Activated gamma-delta T cell treated with anti-CD3 and anti-CD28 coated beads, Interleukin-2, amount 50 U/mL, for 16 hours (primary cell): ENCODE measurements at regions not wholly inside any gene's neighbourhood (a gene's known extent, or its start where the extent isn't known, plus 50 kb on each side); places are given as distances from the start of the nearest gene placed in this dataset.
"Not testable (repeated sequence)": the region's sequence is repeated elsewhere in the genome, so short reads cannot be mapped to it uniquely, and the experiment has no call there.

Source experiments
- DNase-seq: peaks from one replicate; pipeline ENCODE4 v3.0.0-alpha.2; 2020; ENCODE audit warnings: low read depth

DNA sequence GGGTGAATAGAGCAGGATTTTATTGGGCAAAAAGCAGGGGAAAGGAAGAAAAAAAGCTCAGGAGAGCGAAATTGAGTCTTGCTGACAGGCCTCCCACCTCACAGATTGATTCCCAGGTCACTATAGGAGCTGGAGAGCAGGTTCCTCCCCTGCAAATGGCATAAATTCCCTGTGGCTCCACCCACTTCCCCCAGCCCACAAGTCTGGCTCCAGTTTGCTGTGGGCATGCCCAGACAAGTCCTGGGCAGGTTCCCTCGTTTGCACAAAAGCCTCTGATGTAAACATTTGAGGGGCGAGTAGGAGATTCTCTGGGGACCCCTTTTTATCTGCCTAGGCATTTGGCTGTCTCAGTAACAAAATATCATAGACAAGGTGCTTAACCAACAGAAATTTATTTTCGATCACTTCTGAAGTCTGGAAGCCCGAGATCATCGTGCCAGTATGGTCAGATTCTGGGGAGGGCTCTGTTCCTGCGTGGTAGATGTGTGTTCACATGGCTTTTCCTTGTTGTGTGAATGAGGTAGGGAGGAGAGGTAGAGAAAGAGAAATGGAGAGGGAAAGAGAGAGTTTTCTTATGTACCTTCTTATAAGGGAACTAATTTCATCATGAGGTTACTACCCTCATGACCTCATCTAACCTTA lies 614.5 kb downstream of the MAT2B start:
- no peak for DNase-seq

DNA sequence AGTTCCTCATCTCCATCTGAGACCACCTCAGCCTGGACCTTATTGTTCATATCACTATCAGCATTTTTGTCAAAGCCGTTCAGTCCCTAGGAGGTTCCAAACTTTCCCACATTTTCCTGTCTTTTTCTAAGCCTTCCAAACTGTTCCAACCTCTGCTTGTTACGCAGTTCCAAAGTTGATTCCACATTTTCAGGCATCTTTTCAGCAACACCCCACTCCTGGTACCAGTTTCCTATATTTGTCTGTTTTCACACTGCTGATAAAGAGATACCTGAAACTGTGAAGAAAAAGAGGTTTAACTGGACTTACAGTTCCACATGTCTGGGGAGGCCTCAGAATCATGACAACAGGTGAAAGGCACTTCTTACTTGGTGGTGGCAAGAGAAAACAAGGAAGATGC lies 622.1 kb downstream of the MAT2B start:
- no peak for DNase-seq

DNA sequence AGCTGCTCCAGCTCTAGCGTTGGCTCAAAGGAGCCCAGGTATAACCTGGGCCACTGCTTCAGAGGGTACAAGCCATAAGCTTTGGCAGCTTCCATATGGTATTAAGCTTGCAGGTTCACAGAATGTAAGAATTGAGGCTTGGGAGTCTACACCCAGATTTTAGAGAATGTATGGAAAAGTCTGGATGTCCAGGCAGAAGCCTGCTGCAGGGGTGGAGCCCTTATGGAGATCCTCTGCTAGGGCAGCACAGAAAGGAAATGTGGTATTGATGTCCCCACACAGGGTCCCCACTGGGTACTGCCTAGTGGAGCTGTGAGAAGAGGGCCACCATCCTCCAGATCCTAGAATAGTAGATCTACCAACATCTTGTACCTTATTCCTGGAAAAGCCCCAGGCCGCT lies 626.9 kb downstream of the MAT2B start:
- no peak for DNase-seq

DNA sequence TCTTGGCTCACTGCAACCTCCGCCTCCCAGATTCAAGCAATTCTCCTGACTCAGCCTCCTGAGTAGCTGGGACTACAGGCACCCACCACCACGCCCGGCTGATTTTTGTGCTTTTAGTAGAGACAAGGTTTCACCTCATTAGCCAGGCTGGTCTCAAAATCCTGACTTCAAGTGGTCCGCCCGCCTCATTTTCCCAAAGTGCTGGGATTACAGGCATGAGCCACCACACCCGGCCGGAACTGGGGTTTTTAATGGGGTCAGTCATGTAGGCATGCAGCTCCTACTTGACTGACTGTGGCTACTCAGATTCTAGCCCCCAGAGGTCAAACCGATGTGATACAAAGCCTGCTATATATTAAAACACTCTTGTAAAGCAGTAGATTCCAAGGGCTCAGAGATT lies 631.7 kb downstream of the MAT2B start:
- no peak for DNase-seq

DNA sequence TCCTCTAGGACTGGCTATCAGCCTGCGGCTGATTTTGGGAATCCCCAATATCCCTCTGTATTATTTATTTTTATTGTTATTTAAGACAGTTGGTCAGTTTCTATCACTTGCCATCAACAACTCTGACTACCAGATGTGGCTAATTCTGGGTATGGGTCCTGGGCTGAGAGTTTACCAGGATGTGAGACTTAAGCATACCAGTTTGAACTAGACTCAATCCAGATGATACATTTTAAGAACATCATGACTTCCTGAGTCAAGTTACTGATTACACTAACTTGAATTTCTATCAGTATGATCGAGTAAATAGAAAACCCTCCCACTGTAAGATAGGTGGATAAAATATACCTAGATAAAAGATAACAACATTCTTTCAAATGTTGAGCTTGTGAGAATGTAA lies 634.0 kb downstream of the MAT2B start:
- DNase-seq = no peak

DNA sequence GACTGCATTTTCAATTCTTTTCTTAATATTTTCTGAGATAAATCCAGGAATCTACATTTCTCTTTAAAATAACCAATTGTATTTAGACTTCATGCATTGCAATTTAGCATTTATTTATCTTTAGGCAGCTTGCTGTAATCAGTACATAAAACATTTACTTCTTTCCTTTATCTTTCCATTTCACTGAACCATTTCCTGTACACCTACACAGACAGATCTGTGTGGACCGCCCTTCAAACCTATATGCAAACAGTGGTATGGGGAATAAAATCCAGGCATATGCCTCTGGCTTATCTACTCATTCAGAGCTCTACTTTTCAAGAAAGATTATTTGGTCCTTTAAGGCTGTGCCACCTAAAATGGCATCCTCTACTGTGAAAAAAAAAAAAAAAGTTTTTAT lies 640.0 kb downstream of the MAT2B start:
- no peak for DNase-seq

DNA sequence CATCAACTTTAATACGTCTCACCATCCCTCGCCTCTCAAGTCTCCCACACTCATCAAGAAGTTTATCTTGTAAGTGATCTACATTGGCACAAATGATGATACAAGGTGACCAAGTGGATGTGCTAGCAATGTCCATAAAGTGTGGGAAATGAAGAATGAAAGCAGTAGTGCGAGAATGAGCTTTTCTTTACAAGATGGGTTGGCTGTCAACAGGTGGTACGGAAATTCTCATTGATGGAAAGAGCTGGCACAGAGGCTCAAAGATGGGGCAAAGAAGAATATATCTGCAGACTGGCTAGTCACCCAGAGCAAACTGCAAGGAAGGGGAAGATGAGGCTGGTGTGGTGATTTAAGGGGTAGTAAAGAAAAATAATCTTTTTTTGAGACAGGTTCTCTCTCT lies 640.8 kb downstream of the MAT2B start:
- DNase-seq = no peak

DNA sequence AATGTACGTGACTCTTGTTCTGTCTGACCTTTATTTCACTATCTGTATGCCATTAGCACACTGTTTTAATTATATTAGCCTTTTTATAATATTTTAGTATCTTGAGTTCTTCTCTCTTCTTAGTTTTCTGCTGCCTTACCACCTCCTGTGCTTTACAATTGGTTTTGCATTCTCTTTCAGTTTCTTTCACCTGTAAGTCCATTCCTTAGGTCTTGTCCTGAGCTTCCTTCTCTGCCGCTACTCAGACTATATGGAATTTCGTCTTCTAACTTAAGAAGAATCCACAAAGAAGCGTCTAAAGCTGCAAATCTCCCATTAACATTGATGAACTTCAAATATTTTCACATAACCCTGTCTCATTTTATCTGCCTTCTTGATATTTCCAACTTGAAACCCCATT lies 642.9 kb downstream of the MAT2B start:
- DNase-seq = no peak

DNA sequence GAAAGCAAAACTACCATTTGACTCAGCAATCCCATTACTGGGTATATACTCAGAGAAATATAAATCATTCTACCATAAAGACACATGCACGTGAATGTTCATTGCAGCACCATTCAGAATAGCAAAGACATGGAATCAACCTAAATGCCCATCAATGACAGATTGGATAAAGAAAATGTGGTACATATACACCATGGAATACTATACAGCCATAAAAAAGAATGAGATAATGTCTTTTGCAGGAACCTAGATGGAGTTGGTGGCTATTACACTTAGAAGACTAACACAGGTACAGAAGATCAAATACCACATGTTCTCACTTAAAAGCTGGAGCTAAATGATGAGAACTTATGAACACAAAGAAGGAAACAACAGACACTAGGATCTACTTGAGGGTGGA lies 647.1 kb downstream of the MAT2B start:
- DNase-seq = not testable (repeated sequence)

DNA sequence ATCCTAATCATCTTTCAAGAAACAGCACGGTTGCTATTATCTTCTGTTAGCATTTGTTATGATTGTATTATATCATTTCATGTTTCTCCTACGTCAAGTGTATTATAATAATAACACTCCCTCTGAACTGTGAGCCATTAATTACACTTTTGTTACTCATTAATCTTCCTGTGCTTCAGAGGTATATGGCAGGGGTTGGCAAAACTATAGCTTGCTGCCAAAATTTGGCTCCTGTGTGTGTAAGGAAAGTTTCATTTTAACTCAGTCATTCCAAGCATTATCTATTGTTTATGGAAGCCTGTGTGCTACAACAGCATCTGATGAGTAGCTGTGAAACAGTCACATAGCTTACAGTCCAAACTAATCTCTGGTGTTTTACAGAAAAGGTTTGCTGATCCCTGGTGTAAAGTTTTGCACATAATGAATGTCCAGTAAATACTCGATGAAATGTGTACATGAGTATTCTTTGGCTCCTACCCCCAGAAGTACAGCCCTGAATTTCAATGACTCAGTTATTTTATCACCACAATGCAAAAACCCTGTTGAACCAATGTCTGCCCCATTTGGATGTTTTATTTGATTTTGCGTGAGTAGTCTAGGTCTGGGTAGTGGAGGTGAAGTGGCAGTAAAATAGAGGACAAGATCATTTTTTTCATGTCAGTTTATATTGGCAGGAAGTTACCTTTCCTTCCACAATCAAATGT lies 648.2 kb downstream of the MAT2B start:
- no peak for DNase-seq

DNA sequence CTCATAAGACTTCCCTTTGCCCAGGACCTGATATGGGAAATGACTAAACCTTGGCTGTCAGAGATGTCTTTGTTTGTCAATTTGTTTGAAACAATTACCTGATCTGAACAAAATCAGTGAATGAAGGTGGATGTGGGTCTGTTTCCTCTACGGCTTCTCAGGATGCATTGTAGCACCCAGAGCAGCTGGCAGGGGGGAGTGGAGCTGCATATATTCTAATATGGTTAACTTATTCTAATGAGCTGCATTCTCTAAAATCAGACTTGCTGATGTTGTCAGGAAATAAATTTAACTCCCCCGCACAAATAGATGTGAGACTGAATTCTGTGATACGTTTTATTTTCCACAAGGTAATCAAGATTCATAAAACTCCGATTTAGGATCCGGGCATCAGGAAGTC lies 665.4 kb downstream of the MAT2B start:
- DNase-seq = no peak

DNA sequence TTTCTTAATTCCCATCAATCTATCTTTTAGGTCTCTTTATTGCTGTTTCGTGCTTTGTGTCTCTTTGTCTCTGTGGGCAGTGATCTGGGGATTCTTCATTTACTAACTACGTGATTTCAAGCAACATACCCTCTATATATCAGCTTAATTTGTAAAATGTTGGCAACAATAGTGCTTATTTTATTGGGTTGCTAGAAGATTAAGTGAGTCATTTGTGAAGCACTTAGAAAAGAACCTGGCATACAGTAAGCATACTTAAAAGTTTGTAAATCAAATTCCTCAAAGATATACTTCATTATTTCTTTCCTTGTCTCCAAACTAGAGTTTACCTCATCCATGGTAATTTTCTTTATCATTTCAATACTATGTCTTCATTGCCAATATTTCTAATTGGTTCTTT lies 669.7 kb downstream of the MAT2B start:
- no peak for DNase-seq

DNA sequence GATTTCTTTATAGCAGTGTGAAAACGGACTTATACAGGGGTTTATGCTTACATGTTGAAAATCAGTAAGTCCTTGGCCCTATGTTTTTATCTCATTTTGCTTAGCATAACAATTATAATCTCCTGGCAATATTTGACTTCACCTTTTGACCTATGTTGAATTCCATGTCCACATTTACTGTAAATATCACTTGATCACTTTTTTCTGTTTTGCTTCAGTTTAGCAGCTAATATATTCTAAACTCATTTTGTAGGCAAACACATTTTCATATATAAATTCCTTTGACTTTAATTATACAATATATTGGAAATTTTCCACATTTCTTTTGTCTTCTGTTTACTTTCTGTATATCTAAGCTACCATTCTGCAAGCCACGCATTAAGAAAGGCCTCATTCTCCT lies 674.0 kb downstream of the MAT2B start:
- no peak for DNase-seq

DNA sequence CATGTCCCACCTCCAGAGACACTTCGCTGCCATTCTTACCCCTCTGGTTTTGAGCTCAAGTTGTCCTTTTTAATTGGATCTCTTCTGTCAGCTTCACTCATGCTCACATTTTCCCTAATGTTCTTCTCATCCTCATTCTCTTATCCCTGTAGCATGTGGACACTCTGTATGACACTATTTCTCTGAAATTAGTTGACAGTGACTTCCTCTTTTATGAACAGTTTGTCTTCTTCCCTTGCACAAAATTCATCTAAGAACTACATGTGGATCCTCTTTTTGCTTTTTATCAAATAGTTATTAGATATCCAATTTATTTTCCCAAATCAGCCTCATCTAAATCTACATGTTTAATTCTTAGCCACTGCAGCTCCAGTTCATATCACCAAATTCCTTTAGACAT lies 676.2 kb downstream of the MAT2B start:
- DNase-seq = no peak

DNA sequence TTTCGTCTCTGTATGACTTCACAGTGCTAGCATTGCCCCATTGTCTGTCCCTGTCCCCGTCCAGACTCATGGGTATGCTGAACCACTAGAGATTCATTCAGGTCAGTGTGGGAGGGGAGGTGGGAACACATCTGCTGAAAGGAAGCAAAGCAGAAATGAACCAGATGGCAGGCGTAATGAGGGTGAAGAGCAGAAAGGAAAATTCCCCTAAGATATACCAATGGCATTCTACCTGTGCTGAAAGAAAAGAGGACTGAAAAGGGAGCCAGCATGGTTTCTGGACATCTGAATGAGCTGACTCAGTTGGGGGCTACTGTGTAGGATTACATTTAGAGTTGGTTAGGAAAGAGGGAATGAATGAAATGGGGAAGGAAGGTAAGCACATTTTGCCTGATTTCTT lies 678.7 kb downstream of the MAT2B start:
- DNase-seq = no peak

DNA sequence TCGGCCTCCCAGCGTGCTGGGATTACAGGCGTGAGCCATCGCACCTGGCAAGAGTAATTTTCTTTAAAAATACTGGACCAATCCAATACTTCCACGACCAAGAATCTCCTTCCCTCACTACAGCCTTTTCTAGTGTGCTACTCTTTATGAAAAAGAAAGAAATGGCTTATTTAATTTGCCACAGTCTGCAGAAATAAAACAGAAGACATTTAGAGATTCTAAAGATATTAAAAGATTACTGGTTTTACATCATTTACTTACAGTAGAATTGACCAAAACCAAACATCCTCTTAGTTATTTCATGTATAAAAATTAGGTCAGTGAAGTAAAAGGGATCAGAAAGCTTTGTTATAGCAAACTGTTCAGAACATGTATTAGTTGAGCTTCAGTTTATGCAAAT lies 679.6 kb downstream of the MAT2B start:
- DNase-seq = no peak

DNA sequence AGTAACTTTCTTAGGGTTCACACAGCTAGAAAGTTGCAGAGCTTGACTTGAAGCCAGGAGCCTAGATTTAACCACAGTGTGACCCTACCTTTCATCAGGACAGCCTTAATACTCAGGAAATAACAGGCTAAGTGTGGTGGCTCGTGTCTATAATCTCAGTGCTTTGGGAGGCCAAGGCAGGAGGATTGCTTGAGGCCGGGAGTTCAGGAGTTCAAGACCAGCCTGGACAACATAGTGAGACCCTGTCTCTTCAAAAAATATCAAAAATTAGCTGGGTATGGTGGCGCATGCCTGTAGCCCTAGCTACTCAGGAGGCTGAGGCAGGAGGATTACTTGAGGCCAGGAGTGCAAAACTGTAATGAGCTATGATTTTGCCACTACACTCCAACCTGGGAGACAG lies 681.1 kb downstream of the MAT2B start:
- no peak for DNase-seq

DNA sequence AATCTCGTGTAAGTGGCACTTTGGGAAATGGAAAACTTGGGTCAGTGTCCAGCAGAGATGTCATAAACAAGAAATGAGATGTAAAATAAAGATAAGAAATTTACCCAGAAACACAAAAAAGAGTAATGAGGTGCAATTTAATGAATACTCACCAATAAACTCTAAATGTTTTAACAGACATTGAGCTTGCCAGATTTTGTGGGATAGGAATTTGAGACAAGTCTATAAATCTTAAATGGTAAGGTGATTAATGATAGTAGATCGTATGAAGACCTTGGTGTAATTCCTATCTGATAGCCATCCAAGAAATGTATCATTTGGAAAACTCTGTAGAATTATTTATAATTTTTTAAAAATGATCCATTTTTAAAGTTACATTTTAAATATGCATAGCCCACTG lies 682.4 kb downstream of the MAT2B start:
- DNase-seq = no peak

DNA sequence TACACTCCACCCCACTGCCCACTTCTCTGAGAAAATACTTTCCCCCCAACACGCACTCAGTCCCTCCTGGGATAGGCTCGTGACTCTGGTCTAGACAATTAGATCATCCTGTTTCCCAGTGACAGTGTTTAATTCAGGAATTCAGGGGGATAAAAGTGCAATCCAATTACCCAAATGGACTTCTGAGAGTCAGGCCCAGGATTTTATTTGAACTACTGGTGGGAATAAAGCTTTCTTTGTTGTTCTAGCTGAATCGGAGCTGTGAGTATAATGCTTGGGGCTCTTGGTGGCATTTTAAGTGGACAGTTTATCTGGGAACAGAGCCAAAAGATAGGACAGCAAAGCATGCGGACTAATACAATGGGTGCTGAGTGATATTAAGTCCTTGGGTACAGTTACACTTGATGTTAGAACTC lies 683.3 kb downstream of the MAT2B start:
- no peak for DNase-seq

DNA sequence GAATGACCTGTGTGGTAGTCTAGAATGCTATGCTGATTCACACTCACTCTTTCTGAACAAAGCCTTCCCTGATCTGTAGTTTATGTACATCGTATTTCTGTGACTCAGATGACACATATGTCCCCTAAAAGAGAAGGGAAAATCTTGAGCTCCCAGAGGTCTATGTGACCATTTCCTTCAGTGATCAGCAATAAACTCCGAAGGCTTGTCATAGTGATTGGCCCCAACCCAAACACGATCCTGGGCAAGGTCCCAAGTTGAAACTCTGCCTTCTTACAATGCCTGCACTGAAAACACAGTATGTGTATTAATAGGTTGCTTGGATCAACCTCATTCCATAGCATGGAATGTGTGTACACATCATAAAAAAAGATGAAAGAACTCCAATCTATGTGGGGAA lies 685.8 kb downstream of the MAT2B start:
- no peak for DNase-seq

DNA sequence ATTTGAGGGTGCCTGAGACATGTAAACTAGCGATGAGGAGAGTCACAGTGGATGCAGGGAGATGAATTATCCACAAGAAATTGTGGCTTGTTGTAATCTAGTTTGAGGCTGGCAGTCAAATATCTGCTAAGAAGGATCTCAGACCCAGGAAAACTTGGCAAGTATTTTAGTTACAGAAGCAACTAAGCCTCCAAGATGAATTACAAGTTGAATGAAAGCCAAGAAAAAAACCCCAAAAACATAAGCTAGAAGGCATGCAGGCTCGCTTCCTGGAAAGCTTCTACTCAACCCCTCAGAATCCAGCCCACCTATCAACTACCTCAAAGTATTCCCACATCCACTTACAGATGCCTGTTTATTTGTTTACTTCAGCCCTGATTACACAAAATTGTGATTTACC lies 696.9 kb downstream of the MAT2B start:
- no peak for DNase-seq

DNA sequence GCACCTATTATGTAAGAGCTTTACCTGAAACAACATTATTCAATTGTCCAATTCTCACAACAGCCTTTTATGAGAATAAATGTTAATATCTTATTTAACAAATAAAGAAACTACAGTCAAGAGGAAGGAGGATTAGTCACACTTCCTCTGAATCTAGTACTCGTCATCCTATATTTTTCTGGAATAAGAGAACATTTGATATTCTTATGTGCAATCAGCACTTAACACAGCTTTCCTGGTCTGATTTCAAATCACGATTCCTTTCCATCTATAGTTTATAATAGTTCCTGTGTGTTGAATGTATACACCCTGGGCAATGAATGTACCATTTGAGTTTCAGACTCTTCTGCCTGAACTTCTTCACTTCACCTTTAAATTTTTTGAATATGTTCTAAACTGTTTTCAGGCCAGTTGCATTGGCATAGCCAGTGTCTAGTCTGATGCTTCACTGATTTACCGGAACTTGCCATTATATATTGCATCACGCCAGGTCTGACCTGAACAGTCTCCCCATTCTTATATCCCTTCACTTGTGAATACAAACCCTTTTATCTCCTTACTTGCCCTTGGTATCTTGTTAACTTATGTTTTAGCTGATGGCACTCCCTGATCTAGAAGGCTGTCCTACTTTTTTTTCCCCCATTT lies 698.3 kb downstream of the MAT2B start:
- DNase-seq = no peak

DNA sequence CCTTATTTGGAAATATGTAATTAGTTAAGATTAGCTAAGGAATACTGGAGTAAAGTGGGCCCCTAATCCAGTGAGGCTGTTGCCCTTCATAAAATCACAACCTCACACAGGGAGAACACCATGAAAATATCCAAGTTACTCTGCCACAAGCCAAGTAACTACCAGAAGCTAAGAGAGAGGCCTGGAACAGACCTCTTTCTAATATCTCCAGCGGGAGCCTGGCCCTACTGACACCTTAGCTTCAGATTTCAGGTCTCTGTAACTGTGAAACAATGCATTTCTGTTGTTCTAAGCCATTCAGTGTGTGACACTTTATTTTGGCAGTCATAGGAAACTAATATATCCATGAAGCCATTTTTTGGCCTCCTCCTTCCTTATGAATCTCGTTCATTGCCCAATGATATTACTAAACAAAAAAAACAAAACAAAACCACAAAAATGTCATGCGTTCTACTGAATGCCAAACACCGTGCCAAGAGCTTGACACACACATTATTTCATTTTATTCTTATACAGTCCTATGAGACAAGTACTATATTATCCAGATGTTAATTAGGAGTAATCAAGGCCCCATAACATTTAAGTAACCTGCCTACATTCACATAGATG lies 699.0 kb downstream of the MAT2B start:
- DNase-seq = no peak
